GM18907 (cell line): ENCODE measurements at regions not wholly inside any gene's neighbourhood (a gene's known extent, or its start where the extent isn't known, plus 50 kb on each side); places are given as distances from the start of the nearest gene placed in this dataset.
"Not testable (repeated sequence)": the region's sequence is repeated elsewhere in the genome, so short reads cannot be mapped to it uniquely, and the experiment has no call there.

Source experiments
- ATAC-seq: cut with Tn5 transposase; IDR thresholded peaks from one replicate; pipeline ENCODE4 v1.9.1; 2021; ENCODE audit warnings: mild to moderate bottlenecking, moderate library complexity; ENCODE audit not compliant: unreplicated experiment

GRCh38 chrX:110511238-110511637, 152.6 kb downstream of the RTL9 start:
- ATAC-seq = no peak

DNA sequence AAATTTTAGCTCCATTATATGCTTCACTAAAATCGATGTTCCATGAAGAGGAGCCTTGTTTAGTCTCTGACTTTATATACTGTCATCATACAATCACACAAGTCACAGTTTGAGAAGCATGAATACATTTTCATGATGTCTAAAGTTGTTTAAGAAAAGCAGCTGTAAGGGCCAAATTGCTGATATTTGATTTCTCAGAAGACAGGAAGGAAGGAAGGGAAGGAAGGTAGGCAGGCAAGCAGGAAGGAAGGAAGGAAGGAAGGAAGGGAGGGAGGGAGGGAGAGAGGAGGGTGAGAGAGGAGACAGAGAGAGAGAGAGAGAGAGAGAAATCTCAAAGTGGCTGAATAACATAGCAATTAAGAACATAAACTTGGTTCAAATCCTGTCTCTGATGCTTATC, 153.7 kb downstream of the RTL9 start:
- no peak for ATAC-seq

DNA sequence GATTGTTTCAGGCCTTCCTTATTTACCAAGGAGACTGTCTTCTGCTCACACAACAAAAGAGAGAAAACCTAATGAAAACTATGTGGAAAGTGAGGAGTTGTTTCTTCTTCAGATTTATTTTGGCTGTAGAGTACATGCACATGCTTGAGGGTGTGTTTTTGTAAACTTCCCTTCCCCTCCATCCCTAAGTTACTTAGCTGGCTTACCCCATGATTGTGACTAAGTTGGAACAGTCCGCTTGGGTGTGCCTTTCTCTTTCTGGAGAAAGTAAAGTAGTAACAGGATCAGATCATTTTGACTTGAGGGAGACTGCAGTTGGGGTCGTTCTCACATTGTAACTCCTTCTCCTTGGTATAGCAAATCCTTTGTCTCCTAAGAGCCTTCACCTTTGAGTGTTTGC, 155.9 kb downstream of the RTL9 start:
- ATAC-seq = no peak

GRCh38 chrX:110519501-110519900, 160.9 kb downstream of the RTL9 start:
- no peak for ATAC-seq

- ATAC-seq = no peak
Observed at GRCh38 chrX:110519906-110520452, 161.3 kb downstream of the RTL9 start.

DNA sequence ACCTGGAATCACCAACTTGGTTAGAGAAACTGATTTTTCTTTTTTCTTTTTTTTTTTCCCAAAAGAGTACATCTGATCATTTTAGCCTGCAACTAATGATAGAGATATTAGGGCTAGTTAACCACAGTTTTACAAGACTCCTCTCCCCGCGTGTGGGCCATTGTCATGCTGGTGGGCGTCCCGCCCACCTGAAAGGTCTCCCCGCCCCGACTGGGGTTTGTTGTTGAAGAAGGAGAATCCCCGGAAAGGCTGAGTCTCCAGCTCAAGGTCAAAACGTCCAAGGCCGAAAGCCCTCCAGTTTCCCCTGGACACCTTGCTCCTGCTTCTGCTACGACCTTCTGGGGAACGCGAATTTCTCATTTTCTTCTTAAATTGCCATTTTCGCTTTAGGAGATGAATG, 162.0 kb downstream of the RTL9 start:
- ATAC-seq = not testable (repeated sequence)

- ATAC-seq = no peak
Observed at GRCh38 chrX:110531873-110532580, 173.4 kb downstream of the RTL9 start.

GRCh38 chrX:110532581-110532931, 173.9 kb downstream of the RTL9 start:
- ATAC-seq = no peak

- ATAC-seq = no peak
Observed at GRCh38 chrX:110536816-110537215, 178.2 kb downstream of the RTL9 start.

DNA sequence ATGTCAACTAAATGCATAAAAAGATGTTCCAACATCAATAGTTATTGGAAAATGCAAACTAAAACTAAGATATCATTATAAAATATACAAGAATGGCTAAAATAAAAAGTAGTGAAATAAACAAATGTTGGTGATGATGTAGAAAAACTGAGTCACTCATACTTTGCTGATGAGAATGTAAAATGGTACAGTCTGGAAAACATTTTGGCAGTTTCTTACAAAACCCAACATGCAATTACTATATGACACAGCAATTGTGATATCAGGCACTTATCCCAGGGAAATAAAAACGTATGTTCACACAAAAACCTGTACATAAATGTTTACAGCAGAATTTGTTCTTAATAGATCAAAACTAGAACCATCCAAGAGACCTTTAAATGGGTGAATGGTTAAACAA, 182.6 kb downstream of the RTL9 start:
- ATAC-seq = no peak

GRCh38 chrX:110550854-110551253, 192.2 kb downstream of the RTL9 start:
- not testable (repeated sequence) for ATAC-seq

- ATAC-seq = no peak
Observed at GRCh38 chrX:110557864-110558263, 199.2 kb downstream of the RTL9 start.

DNA sequence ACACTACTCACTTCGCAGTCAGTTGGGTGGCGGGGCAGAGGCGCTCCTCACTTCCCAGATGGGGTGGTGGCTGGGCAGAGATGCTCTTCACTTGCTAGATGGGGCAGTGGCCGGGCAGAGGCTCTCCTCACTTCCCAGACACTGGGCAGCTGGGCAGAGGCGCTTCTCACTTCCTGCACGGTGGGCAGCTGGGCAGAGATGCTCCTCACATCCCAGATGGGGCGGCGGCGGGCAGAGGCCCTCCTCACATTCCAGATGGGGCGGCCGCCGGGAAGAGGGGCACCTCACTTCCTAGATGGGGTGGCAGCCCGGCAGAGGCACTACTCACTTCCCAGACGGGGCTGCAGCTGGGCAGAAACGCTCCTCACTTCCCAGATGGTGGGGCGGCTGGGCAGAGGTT, 199.8 kb downstream of the RTL9 start:
- no peak for ATAC-seq

GRCh38 chrX:110561034-110561433, 202.4 kb downstream of the RTL9 start:
- ATAC-seq = no peak

DNA sequence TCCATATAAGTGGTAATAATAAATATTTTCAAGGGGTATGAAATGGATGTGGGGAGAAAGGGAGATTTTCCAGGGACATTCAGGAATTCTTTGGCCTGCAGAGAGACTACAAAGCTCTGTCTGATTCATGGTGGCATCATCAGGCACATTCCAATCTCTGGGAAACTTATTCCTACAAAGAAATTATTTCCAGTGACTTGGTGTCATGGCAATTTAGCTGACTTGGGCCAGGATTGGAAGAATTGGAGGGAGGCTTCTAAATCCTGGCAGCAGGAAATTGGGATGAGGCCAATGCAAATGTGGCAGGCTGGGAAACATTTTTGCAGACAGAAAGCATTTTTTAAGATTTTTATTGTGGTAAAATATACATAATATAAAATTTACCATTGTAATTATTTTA, 204.6 kb downstream of the RTL9 start:
- ATAC-seq = no peak

GRCh38 chrX:110568441-110568840, 209.8 kb downstream of the RTL9 start:
- no peak for ATAC-seq

GRCh38 chrX:110569506-110569905, 210.9 kb downstream of the RTL9 start:
- ATAC-seq = no peak

DNA sequence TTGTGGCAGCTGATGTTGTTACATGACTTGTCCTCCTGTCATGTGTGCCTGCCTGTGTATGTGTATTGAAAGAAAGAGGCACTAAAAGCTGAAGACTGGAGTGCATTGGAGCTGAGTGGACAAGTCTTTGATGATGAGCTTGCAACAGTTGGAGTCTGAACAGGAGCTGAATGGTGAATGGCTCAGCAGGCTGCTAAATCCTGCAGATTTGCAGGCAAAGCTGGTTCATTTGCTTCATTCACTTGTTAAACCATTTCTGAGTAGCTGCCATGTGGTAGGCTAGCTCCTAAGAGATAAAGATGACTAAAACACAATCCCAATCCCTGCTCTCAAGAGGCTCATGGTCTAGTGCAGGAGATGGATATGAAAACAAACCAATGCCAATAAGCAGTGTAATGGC, 217.3 kb downstream of the CHRDL1 start:
- no peak for ATAC-seq

GRCh38 chrX:110584083-110584482, 211.5 kb downstream of the CHRDL1 start:
- ATAC-seq = no peak

GRCh38 chrX:110588164-110588563, 207.5 kb downstream of the CHRDL1 start:
- no peak for ATAC-seq

GRCh38 chrX:110588853-110589252, 206.8 kb downstream of the CHRDL1 start:
- ATAC-seq = no peak

- ATAC-seq = no peak
Observed at GRCh38 chrX:110600745-110601310, 194.8 kb downstream of the CHRDL1 start.

DNA sequence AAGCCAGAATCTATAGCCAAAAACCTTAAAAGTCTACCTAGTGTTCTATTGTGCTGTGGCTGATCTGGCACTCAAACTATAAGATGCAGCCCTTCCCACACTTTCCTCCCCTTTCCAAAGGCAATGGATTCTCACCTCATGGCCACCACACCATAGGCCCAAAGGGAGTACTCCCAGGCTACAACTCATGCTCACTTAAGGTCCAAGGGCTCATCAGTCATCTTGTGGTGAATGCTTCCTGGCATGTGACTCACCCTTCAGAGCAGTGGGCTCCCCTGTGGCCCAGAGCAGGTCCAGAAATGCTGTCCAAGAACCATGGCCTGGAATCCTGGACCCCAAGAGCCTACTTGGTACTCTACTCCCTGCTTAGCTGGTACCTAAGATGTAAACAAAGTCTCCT, 181.0 kb downstream of the CHRDL1 start:
- ATAC-seq = no peak
